ENCODE measurements at regions not wholly inside any gene's neighbourhood (a gene's known extent, or its start where the extent isn't known, plus 50 kb on each side); places are given as distances from the start of the nearest gene placed in this dataset.

DNA sequence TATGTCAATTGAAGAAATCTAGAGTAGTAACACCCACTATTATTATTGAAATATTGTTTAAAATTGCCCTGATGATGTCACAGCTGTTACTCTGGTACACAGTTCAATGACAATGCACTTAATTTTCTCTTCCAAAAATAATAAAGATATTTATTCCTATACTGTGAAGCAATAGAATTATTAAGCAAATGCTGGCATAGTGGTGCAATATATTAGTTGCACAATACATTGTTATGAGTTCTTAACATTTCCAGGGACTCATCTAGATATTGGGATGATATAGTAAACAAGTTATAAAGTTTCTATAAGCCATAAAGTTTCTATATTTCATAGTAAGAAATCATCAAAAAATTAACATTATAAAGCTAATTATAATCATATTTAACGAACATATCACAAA lies 897.8 kb downstream of the LRFN5 start:
- no TSS peak for BruUV-seq (replicated peaks)
- DNase-seq (ENCODE audit: low spot score): no peak
- Histone ChIP-seq H3K9me3 (ENCODE audit: low read depth, low read length, poor library complexity, severe bottlenecking) (no peaks in the 10 kb centered on the region), H3K36me3 (ENCODE audit: insufficient read depth, low read length, poor library complexity, severe bottlenecking) (no peaks in the 10 kb centered on the region), H3K27me3 (replicated peaks; ENCODE audit: insufficient read depth, low read depth, low read length, poor library complexity) (no peaks in the 10 kb centered on the region), H3K4me1 (ENCODE audit: insufficient read depth, low read length, poor library complexity, severe bottlenecking) (no peaks in the 10 kb centered on the region), H3K27ac (ENCODE audit: low read depth, low read length, poor library complexity, severe bottlenecking) (no peak overlapping the region), H3K4me3 (ENCODE audit: low read depth, low read length, poor library complexity, severe bottlenecking) (no peak overlapping the region)
- POLR2A ChIA-PET (ENCODE audit: low non-redundant PET): no interaction called here
- TF ChIP-seq, protein P1, sequence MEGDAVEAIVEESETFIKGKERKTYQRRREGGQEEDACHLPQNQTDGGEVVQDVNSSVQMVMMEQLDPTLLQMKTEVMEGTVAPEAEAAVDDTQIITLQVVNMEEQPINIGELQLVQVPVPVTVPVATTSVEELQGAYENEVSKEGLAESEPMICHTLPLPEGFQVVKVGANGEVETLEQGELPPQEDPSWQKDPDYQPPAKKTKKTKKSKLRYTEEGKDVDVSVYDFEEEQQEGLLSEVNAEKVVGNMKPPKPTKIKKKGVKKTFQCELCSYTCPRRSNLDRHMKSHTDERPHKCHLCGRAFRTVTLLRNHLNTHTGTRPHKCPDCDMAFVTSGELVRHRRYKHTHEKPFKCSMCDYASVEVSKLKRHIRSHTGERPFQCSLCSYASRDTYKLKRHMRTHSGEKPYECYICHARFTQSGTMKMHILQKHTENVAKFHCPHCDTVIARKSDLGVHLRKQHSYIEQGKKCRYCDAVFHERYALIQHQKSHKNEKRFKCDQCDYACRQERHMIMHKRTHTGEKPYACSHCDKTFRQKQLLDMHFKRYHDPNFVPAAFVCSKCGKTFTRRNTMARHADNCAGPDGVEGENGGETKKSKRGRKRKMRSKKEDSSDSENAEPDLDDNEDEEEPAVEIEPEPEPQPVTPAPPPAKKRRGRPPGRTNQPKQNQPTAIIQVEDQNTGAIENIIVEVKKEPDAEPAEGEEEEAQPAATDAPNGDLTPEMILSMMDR (conservative IDR thresholded peaks at IDR 0.05; ENCODE audit: low read depth, low read length): no peak
- no peak for TF ChIP-seq EZH2 (IDR thresholded peaks at IDR 0.05; ENCODE audit: borderline replicate concordance, low read depth, low read length, poor library complexity, severe bottlenecking)
- CTCF ChIA-PET: no interaction called here
- intact Hi-C loops (cut with micrococcal nuclease; ENCODE audit: unreplicated experiment): no loop called here

DNA sequence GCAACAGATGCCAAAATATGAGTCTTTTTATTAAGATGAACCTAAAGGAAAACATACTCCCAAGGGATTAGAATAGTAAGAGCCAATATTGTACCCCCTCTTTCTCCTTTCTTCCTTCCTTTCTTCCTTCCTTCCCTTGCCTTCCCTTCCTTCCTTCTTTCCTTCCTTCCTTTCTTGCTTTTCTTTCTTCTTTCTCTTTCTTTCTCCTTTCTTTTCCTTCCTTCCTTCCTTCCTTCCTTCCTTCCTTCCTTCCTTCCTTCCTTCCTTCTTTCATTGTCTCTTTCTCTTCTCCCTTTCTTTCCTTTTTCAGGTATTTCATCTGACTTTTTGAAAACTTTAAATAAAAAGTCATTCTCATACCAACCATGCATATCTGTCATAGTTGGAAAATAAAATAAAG lies 892.5 kb downstream of the LRFN5 start:
- intact Hi-C loops (cut with micrococcal nuclease; ENCODE audit: unreplicated experiment): no loop called here
- ChIA-PET CTCF (no interaction called here), POLR2A (ENCODE audit: low non-redundant PET) (no interaction called here)
- TF ChIP-seq EZH2 (IDR thresholded peaks at IDR 0.05; ENCODE audit: borderline replicate concordance, low read depth, low read length, poor library complexity, severe bottlenecking): no peak
- TF ChIP-seq, protein P1 (conservative IDR thresholded peaks at IDR 0.05; ENCODE audit: low read depth, low read length): no peak
- no TSS peak for BruUV-seq (replicated peaks)
- no peaks in the 10 kb centered on the region for H3K9me3 ChIP-seq (ENCODE audit: low read depth, low read length, poor library complexity, severe bottlenecking)
- no peaks in the 10 kb centered on the region for H3K27me3 ChIP-seq (replicated peaks; ENCODE audit: insufficient read depth, low read depth, low read length, poor library complexity)
- H3K36me3 ChIP-seq (ENCODE audit: insufficient read depth, low read length, poor library complexity, severe bottlenecking): no peaks in the 10 kb centered on the region
- DNase-seq (ENCODE audit: low spot score): no peak
- no peaks in the 10 kb centered on the region for H3K4me1 ChIP-seq (ENCODE audit: insufficient read depth, low read length, poor library complexity, severe bottlenecking)
- H3K27ac ChIP-seq (ENCODE audit: low read depth, low read length, poor library complexity, severe bottlenecking): no peak overlapping the region
- no peak overlapping the region for H3K4me3 ChIP-seq (ENCODE audit: low read depth, low read length, poor library complexity, severe bottlenecking)

DNA sequence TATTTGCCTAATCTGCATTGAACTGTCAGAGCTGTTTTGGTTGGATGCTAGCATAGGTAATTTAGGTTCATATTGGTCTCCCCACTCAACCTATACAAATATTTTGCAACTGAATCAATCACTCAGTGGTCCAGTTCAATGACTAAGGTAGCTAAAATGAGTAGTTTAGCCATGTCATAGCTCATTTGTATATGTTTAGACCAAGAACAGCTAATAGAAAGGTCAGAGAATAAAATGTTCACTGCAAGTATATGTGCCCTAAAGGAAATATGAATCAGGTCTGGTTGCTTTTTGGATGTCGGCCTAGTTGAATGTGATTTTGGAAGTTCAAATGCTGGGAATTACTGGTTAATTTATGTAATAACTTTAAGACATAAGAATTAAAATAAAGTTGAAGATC lies 883.9 kb downstream of the LRFN5 start:
- Histone ChIP-seq H3K27me3 (replicated peaks; ENCODE audit: insufficient read depth, low read depth, low read length, poor library complexity) (no peaks in the 10 kb centered on the region), H3K9me3 (ENCODE audit: low read depth, low read length, poor library complexity, severe bottlenecking) (no peaks in the 10 kb centered on the region), H3K27ac (ENCODE audit: low read depth, low read length, poor library complexity, severe bottlenecking) (no peak overlapping the region), H3K4me1 (ENCODE audit: insufficient read depth, low read length, poor library complexity, severe bottlenecking) (no peaks in the 10 kb centered on the region), H3K4me3 (ENCODE audit: low read depth, low read length, poor library complexity, severe bottlenecking) (no peak overlapping the region), H3K36me3 (ENCODE audit: insufficient read depth, low read length, poor library complexity, severe bottlenecking) (no peaks in the 10 kb centered on the region)
- intact Hi-C loops (cut with micrococcal nuclease; ENCODE audit: unreplicated experiment): no loop called here
- DNase-seq (ENCODE audit: low spot score): no peak
- CTCF ChIA-PET: no interaction called here
- TF ChIP-seq, protein P1 (conservative IDR thresholded peaks at IDR 0.05; ENCODE audit: low read depth, low read length): no peak
- no peak for TF ChIP-seq EZH2 (IDR thresholded peaks at IDR 0.05; ENCODE audit: borderline replicate concordance, low read depth, low read length, poor library complexity, severe bottlenecking)
- POLR2A ChIA-PET (ENCODE audit: low non-redundant PET): no interaction called here
- no TSS peak for BruUV-seq (replicated peaks)
